CD1c-positive myeloid dendritic cell (primary cell): ENCODE measurements at regions not wholly inside any gene's neighbourhood (a gene's known extent, or its start where the extent isn't known, plus 50 kb on each side); places are given as distances from the start of the nearest gene placed in this dataset.
A peak's percentile ranks its signal among the peaks of the same experiment; 100 is the strongest.
"Not testable (repeated sequence)": the region's sequence is repeated elsewhere in the genome, so short reads cannot be mapped to it uniquely, and the experiment has no call there.

Source experiments
- DNase-seq: peaks from one replicate; pipeline ENCODE4 v3.0.0-alpha.2; 2016; ENCODE audit errors: extremely low spot score

GRCh38 chr10:7108141-7108540, 302.7 kb downstream of the SFMBT2 start:
- no peak for DNase-seq

GRCh38 chr10:7107285-7107684, 303.5 kb downstream of the SFMBT2 start:
- no peak for DNase-seq

DNA sequence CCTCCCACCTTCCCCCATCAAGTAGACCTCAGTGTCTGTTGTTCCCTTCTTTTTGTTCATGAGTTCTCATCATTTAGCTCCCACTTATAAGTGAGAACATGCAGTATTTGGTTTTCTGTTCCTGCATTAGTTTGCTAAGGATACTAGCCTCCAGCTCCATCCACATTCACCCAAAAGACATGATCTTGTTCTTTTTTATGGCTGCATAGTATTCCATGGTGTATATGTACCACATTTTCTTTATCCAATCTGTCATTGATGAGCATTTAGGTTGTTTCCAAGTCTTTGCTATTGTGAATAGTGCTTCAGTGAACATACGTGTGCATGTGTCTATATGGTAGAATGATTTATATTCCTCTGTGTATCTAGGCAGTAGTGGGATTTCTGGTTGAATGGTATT, 306.5 kb downstream of the SFMBT2 start:
- DNase-seq = not testable (repeated sequence)

GRCh38 chr10:7102557-7103349, 308.1 kb downstream of the SFMBT2 start:
- DNase-seq = no peak

DNA sequence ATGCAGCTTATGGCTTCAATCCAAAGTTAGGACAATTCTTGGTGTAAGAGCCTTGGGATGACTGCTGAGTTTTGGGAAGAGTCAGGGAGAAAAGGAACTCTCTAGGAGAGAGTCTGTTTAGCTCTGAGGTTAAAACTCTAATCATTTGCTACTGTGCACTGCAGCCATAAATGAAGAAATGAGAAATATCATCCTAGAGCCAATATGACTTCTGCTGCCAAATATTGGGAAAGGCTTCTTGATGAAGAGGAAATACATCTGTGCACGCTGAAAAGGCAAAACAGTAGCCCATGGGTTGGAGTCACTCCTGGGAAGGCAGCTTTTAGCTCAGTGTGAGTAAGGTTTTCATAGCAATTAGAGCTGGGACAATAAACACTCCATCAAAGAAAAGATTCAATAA, 308.8 kb downstream of the SFMBT2 start:
- no peak for DNase-seq

GRCh38 chr10:7101451-7101850, 309.4 kb downstream of the SFMBT2 start:
- DNase-seq = no peak

DNA sequence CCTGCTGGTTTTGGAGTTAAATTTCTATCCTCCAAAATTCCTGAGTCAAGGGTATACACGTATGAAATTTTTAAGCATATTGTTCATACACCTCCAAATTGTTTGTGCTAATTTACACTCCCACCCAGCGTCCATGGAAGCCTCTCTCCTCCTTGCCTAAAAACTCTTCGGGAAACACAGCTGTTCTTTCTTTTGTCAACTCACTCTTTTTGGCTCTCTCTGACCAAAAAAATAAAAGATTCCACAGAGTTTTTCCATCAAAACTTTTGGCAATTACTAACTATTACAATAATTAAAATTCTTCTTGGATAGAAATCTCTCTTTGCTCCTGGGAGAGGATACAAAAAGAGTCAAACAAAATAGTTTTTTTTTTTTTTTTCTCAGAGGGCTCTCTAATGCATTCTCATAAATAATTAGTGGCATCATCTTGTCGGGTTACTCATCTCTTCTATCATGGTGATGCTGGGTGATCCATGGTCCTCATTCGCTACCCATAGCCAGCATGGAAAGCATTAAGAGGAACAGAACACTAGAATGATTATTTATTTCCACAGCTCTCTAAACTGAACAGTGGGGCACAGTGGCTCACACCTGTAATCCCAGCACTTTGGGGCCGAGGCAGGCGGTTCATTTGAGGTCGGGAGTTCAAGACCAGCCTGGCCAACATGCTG, 310.7 kb downstream of the SFMBT2 start:
- no peak for DNase-seq

- DNase-seq = no peak
Measured at GRCh38 chr10:7098160-7098762, 312.6 kb downstream of the SFMBT2 start.

- no peak for DNase-seq
Measured at GRCh38 chr10:7094781-7095180, 316.1 kb downstream of the SFMBT2 start.

- DNase-seq = no peak
Measured at GRCh38 chr10:7093368-7093767, 317.5 kb downstream of the SFMBT2 start.

DNA sequence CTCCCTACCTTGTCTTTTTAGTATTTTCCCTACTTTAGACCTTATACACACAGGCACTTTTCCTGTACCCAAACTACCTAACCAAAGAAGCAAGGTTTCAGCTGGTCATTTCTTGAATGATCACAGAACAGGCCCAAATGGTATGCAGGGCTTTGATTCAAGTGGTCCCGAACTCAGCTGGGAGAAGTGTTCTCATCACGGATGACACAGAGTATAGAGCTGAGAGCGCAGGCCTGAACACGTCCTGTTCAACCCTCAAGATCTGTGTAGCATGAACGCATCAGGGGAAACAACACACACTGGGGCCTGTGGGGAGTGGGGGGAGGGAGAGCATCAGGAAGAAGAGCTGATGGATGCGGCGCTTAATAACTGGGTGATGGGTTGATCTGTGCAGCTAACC, 318.2 kb downstream of the SFMBT2 start:
- no peak for DNase-seq

DNA sequence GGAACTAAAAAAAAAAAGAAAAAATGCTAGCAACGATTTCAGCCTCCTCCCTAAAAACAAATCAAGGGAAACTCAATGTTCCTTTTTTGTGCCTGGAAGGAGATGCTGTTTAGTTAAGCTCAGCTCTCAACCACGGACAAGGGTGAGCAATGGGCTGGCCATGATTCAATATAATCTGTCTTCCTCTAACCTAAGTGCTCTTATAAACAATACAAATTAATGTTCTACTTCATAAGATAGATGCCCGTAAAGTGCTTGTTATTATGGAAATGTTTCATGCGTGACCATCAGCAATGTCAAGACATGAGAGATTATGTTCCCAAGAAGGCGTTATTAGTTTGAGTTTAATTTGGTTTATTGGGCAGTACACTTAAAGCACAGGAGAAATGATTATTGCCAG, 320.3 kb downstream of the SFMBT2 start:
- DNase-seq = no peak

- no peak for DNase-seq
Measured at GRCh38 chr10:7085913-7086589, 324.8 kb downstream of the SFMBT2 start.

- no peak for DNase-seq
Measured at GRCh38 chr10:7085147-7085912, 325.5 kb downstream of the SFMBT2 start.

- peak; percentile 9 for DNase-seq
Measured at GRCh38 chr10:7084280-7085005, 326.4 kb downstream of the SFMBT2 start.

DNA sequence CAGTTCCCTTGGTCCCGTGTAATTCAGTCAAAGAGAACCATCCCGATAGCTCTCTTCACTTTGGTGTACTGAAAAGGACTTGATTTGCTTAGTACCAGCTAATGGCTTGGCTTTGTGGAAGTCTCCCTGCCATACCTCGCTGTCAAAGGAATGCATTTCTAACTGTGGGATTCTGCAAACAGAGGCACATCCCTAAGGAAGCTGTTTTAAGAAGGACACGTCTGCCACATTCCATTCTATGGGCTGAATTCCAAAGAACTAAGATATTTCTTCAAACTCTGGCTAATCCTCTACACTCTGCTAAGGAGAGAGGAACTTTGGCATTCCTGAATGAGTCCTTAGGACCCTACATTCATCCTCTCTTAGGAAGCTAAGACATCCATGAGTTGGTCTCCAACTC, 327.9 kb downstream of the SFMBT2 start:
- no peak for DNase-seq

GRCh38 chr10:7077880-7078279, 333.0 kb downstream of the SFMBT2 start:
- no peak for DNase-seq

DNA sequence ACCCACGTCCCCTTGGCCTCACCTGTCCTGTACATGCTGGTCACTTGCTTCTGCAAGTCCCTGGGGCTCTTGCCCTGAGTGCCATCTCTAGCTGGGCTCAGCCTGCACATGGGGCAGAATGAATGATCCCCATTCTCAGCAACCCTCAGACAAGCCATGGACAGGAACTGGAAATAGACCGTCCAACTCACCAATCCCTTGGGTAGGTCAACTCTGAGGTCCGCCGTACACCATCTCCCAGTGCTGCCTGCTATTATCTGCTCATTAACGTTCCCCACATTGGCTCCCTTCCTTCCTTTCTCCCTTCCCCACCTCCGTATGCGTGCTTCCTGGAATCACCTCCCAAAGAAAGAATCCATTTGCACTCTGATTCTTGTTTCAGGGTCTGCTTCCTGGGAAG, 335.0 kb downstream of the SFMBT2 start:
- DNase-seq = no peak

GRCh38 chr10:7075110-7075509, 335.7 kb downstream of the SFMBT2 start:
- no peak for DNase-seq

- DNase-seq = no peak
Measured at GRCh38 chr10:7071421-7071820, 339.4 kb downstream of the SFMBT2 start.

DNA sequence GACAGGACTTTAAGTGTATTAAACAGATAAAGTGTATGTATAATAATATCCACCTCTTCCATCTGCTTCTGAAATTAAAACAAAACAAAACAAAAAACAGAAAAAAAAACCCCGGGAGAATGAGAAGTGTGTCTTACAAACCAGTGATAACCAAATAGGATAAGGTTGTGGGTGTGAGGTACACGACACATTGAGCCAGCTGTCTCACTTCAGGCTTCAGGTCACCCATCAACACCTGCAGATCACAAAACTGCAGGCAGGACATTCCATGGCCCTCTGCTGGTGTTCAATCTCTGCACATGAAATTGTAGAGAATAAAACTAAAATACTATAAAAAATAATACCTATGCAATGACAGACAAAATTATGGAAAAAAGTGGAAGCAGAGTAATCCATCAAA, 339.9 kb downstream of the SFMBT2 start:
- DNase-seq = no peak
